ENCODE measurements at regions not wholly inside any gene's neighbourhood (a gene's known extent, or its start where the extent isn't known, plus 50 kb on each side); places are given as distances from the start of the nearest gene placed in this dataset.

GRCh38 chr1:219312967-219313366 lies 139.3 kb downstream of the LYPLAL1 start:
- no peaks in the 10 kb centered on the region for H3K79me2 ChIP-seq (ENCODE audit: insufficient read depth, low read length)
- DNase-seq (ENCODE audit: low read depth, low spot score): no peak
- no peak overlapping the region for H3K4me2 ChIP-seq (ENCODE audit: low read length)
- no peaks in the 10 kb centered on the region for H3K36me3 ChIP-seq (ENCODE audit: control insufficient read depth in 1 of 2, insufficient read depth in 2 of 2, low read length in 2 of 2)
- ChIA-PET CTCF (no interaction called here), POLR2A (no interaction called here), RAD21 (ENCODE audit: low non-redundant PET in 1 of 2, low total read pairs in 2 of 2, uncharacterized antibody in 2 of 2, unreplicated experiment in 2 of 2) (no interaction called here)
- no peak overlapping the region for H3K9ac ChIP-seq (ENCODE audit: low read length)
- peak; percentile 61; the same call in 1 of the 2 replicates for ATAC-seq
- H3K27me3 ChIP-seq (ENCODE audit: insufficient read depth, low read length): no peaks in the 10 kb centered on the region
- no peaks in the 10 kb centered on the region for H4K20me1 ChIP-seq (ENCODE audit: insufficient read depth)
- BruUV-seq (replicated peaks): no TSS peak
- H3K27ac ChIP-seq (ENCODE audit: low read depth, low read length): peak overlapping the region; percentile 45; the same call in 1 of the 2 replicates
- H3K4me1 ChIP-seq (ENCODE audit: control insufficient read depth in 1 of 2, insufficient read depth in 2 of 2, low read length in 2 of 2): peaks cover 18 to 25% of the 10 kb centered on the region in 2 experiments; a peak in 3 of 4 replicates
- no peak for TF ChIP-seq ATF3 (IDR thresholded peaks at IDR 0.05)
- TF ChIP-seq YY1 (IDR thresholded peaks at IDR 0.05; ENCODE audit: extremely low read depth, insufficient replicate concordance, low read depth, low read length): no peak
- no peak for TF ChIP-seq REST (IDR thresholded peaks at IDR 0.05; ENCODE audit: low read depth)
- TF ChIP-seq CEBPB (IDR thresholded peaks at IDR 0.05; ENCODE audit: low read depth): no peak
- TF ChIP-seq ZFX (IDR thresholded peaks at IDR 0.05): no peak
- no peak for TF ChIP-seq SP1 (IDR thresholded peaks at IDR 0.05; ENCODE audit: low read depth)
- TF ChIP-seq CBX3 (IDR thresholded peaks at IDR 0.05; ENCODE audit: low read depth): no peak
- H2AFZ ChIP-seq (ENCODE audit: low read depth, low read length, poor library complexity, severe bottlenecking): no peak overlapping the region
- H3K4me3 ChIP-seq (replicated peaks in 1 of 2; ENCODE audit: low read depth in 1 of 2, low read length in 2 of 2): no peak overlapping the region
- intact Hi-C loops (cut with micrococcal nuclease): no loop called here
- no peaks in the 10 kb centered on the region for H3K9me2 ChIP-seq (ENCODE audit: insufficient read depth)
- H3K9me3 ChIP-seq (ENCODE audit: control insufficient read depth in 1 of 2, insufficient read depth in 1 of 2, low read depth in 1 of 2, low read length in 2 of 2): no peaks in the 10 kb centered on the region

All from HCT116 (cell line).